ENCODE measurements at regions not wholly inside any gene's neighbourhood (a gene's known extent, or its start where the extent isn't known, plus 50 kb on each side); places are given as distances from the start of the nearest gene placed in this dataset.

- Mint-ChIP-seq H3K4me1 (no peaks in the 10 kb centered on the region), H3K36me3 (no peaks in the 10 kb centered on the region), H3K4me3 (no peak overlapping the region), H3K9me3 (peaks cover 3% of the 10 kb centered on the region), H3K27ac (no peak overlapping the region)
- DNase-seq (ENCODE audit: low spot score in 2 of 2) (no peak), ATAC-seq (no peak)
These were observed 842.0 kb upstream of the ADAMTS5 start for GRCh38 chr21:27808923-27809322.

- Mint-ChIP-seq H3K36me3 (no peaks in the 10 kb centered on the region), H3K9me3 (peaks cover 3% of the 10 kb centered on the region), H3K27ac (no peak overlapping the region), H3K4me3 (no peak overlapping the region), H3K4me1 (no peaks in the 10 kb centered on the region)
- DNase-seq (ENCODE audit: low spot score in 2 of 2) (no peak), ATAC-seq (no peak)
These were observed 840.7 kb upstream of the ADAMTS5 start for GRCh38 chr21:27807596-27807995.

- Mint-ChIP-seq H3K4me3 (no peak overlapping the region), H3K9me3 (peaks cover 3% of the 10 kb centered on the region), H3K36me3 (no peaks in the 10 kb centered on the region), H3K27ac (no peak overlapping the region), H3K4me1 (no peaks in the 10 kb centered on the region)
- DNase-seq (ENCODE audit: low spot score in 2 of 2): no peak
- no peak for ATAC-seq
These were observed 839.4 kb upstream of the ADAMTS5 start for GRCh38 chr21:27806281-27806680.

- no peak overlapping the region for H3K4me3 Mint-ChIP-seq
- no peak for ATAC-seq
These were observed 838.8 kb upstream of the ADAMTS5 start for GRCh38 chr21:27805696-27806095.

GRCh38 chr21:27804515-27804914, 837.6 kb upstream of the ADAMTS5 start:
- H3K27ac Mint-ChIP-seq: no peak overlapping the region
- DNase-seq (ENCODE audit: low spot score in 2 of 2): no peak
- ATAC-seq: no peak
- H3K4me1 Mint-ChIP-seq: no peaks in the 10 kb centered on the region
- no peaks in the 10 kb centered on the region for H3K36me3 Mint-ChIP-seq
- H3K9me3 Mint-ChIP-seq: peaks cover 3% of the 10 kb centered on the region
- no peak overlapping the region for H3K4me3 Mint-ChIP-seq

More at GRCh38 chr21:27805696-27806095, 838.8 kb upstream of the ADAMTS5 start:
- Mint-ChIP-seq H3K9me3 (peaks cover 3% of the 10 kb centered on the region), H3K36me3 (no peaks in the 10 kb centered on the region), H3K4me1 (no peaks in the 10 kb centered on the region), H3K27ac (no peak overlapping the region)
- DNase-seq (ENCODE audit: low spot score in 2 of 2): no peak

- Mint-ChIP-seq H3K27ac (no peak overlapping the region), H3K9me3 (peaks cover 3% of the 10 kb centered on the region), H3K4me1 (no peaks in the 10 kb centered on the region), H3K36me3 (no peaks in the 10 kb centered on the region), H3K4me3 (no peak overlapping the region)
- ATAC-seq (no peak), DNase-seq (ENCODE audit: low spot score in 2 of 2) (no peak)
These were observed 836.7 kb upstream of the ADAMTS5 start for GRCh38 chr21:27803571-27803970.

GRCh38 chr21:27802816-27803475, 836.1 kb upstream of the ADAMTS5 start:
- Mint-ChIP-seq H3K36me3 (no peaks in the 10 kb centered on the region), H3K4me1 (no peaks in the 10 kb centered on the region), H3K27ac (no peak overlapping the region), H3K4me3 (no peak overlapping the region), H3K9me3 (peaks cover 3% of the 10 kb centered on the region)
- DNase-seq (ENCODE audit: low spot score in 2 of 2) (peak in 1 of 2 donors; percentile 49), ATAC-seq (no peak)

GRCh38 chr21:27799861-27800260, 833.0 kb upstream of the ADAMTS5 start:
- DNase-seq (ENCODE audit: low spot score in 2 of 2): no peak
- H3K4me1 Mint-ChIP-seq: no peaks in the 10 kb centered on the region
- no peak for ATAC-seq
- H3K4me3 Mint-ChIP-seq: no peak overlapping the region
- no peaks in the 10 kb centered on the region for H3K9me3 Mint-ChIP-seq
- H3K27ac Mint-ChIP-seq: no peak overlapping the region
- no peaks in the 10 kb centered on the region for H3K36me3 Mint-ChIP-seq

- H3K4me3 Mint-ChIP-seq: no peak overlapping the region
- ATAC-seq: no peak
- H3K4me1 Mint-ChIP-seq: no peaks in the 10 kb centered on the region
- peaks cover 4% of the 10 kb centered on the region for H3K9me3 Mint-ChIP-seq
- H3K27ac Mint-ChIP-seq: no peak overlapping the region
- DNase-seq (ENCODE audit: low spot score in 2 of 2): no peak
- no peaks in the 10 kb centered on the region for H3K36me3 Mint-ChIP-seq
These were observed 829.2 kb upstream of the ADAMTS5 start for GRCh38 chr21:27796106-27796505.

- Mint-ChIP-seq H3K36me3 (no peaks in the 10 kb centered on the region), H3K4me1 (no peaks in the 10 kb centered on the region), H3K9me3 (peaks cover 4% of the 10 kb centered on the region), H3K27ac (no peak overlapping the region), H3K4me3 (no peak overlapping the region)
- DNase-seq (ENCODE audit: low spot score in 2 of 2) (no peak), ATAC-seq (no peak)
These were observed 828.5 kb upstream of the ADAMTS5 start for GRCh38 chr21:27795418-27795817.

- no peak overlapping the region for H3K27ac Mint-ChIP-seq
- H3K4me1 Mint-ChIP-seq: no peaks in the 10 kb centered on the region
- DNase-seq (ENCODE audit: low spot score in 2 of 2) (no peak), ATAC-seq (no peak)
- H3K4me3 Mint-ChIP-seq: no peak overlapping the region
- no peaks in the 10 kb centered on the region for H3K36me3 Mint-ChIP-seq
- peaks cover 6% of the 10 kb centered on the region for H3K9me3 Mint-ChIP-seq
These were observed 827.0 kb upstream of the ADAMTS5 start for GRCh38 chr21:27793901-27794300.

GRCh38 chr21:27787046-27787445, 820.2 kb upstream of the ADAMTS5 start:
- Mint-ChIP-seq H3K4me1 (no peaks in the 10 kb centered on the region), H3K36me3 (no peaks in the 10 kb centered on the region)

GRCh38 chr21:27779606-27780005, 812.7 kb upstream of the ADAMTS5 start:
- Mint-ChIP-seq H3K36me3 (no peaks in the 10 kb centered on the region), H3K4me3 (no peak overlapping the region), H3K27ac (no peak overlapping the region), H3K9me3 (peaks cover 19% of the 10 kb centered on the region), H3K4me1 (no peaks in the 10 kb centered on the region)
- DNase-seq (ENCODE audit: low spot score in 2 of 2) (no peak), ATAC-seq (no peak)

More at GRCh38 chr21:27787046-27787445, 820.2 kb upstream of the ADAMTS5 start:
- DNase-seq (ENCODE audit: low spot score in 2 of 2) (no peak), ATAC-seq (no peak)
- Mint-ChIP-seq H3K4me3 (no peak overlapping the region), H3K27ac (no peak overlapping the region), H3K9me3 (peaks cover 18% of the 10 kb centered on the region)

GRCh38 chr21:27776925-27777553, 810.2 kb upstream of the ADAMTS5 start:
- H3K27ac Mint-ChIP-seq: no peak overlapping the region

GRCh38 chr21:27772816-27773215, 805.9 kb upstream of the ADAMTS5 start:
- ATAC-seq: no peak
- H3K4me1 Mint-ChIP-seq: no peaks in the 10 kb centered on the region

More at GRCh38 chr21:27776925-27777553, 810.2 kb upstream of the ADAMTS5 start:
- no peak overlapping the region for H3K4me3 Mint-ChIP-seq
- no peaks in the 10 kb centered on the region for H3K4me1 Mint-ChIP-seq
- ATAC-seq: no peak
- no peaks in the 10 kb centered on the region for H3K36me3 Mint-ChIP-seq
- H3K9me3 Mint-ChIP-seq: peaks cover 15% of the 10 kb centered on the region
- DNase-seq (ENCODE audit: low spot score in 2 of 2): no peak

GRCh38 chr21:27771938-27772483, 805.1 kb upstream of the ADAMTS5 start:
- no peaks in the 10 kb centered on the region for H3K4me1 Mint-ChIP-seq
- H3K36me3 Mint-ChIP-seq: no peaks in the 10 kb centered on the region
- no peak overlapping the region for H3K27ac Mint-ChIP-seq
- DNase-seq (ENCODE audit: low spot score in 2 of 2): no peak
- peaks cover under 1% of the 10 kb centered on the region for H3K9me3 Mint-ChIP-seq
- no peak for ATAC-seq
- H3K4me3 Mint-ChIP-seq: no peak overlapping the region

More at GRCh38 chr21:27772816-27773215, 805.9 kb upstream of the ADAMTS5 start:
- Mint-ChIP-seq H3K9me3 (peaks cover 2% of the 10 kb centered on the region), H3K36me3 (no peaks in the 10 kb centered on the region), H3K4me3 (no peak overlapping the region), H3K27ac (no peak overlapping the region)
- no peak for DNase-seq (ENCODE audit: low spot score in 2 of 2)
